Esophagus squamous epithelium (tissue), 5 donors: ENCODE measurements at regions not wholly inside any gene's neighbourhood (a gene's known extent, or its start where the extent isn't known, plus 50 kb on each side); places are given as distances from the start of the nearest gene placed in this dataset.

Experiments used
- DNase-seq: peaks from one replicate; lab custom pipeline; 2025; lab: John Stamatoyannopoulos, UW
- H3K27ac ChIP-seq, 4 donors: fragments of 200-600 bp; sonication (generic); one replicate each; pipeline ENCODE4 v1.5.1; 2016 to 2019; ENCODE audit warnings: mild to moderate bottlenecking in 1 of 4
- H3K27me3 ChIP-seq, 4 donors: fragments of 200-600 bp; sonication (generic); 1 replicate in 3 of 4; 2 replicates in 1 of 4; pipeline versions ENCODE4 v1.5.1 to v1.6.0; 2017 to 2021; ENCODE audit warnings: antibody characterized with exemption in 1 of 4
- H3K36me3 ChIP-seq, 3 donors: fragments of 200-600 bp; sonication (generic); one replicate each; pipeline ENCODE4 v1.5.1; 2016 to 2019
- H3K4me1 ChIP-seq, 3 donors: fragments of 200-600 bp; sonication (generic); one replicate each; pipeline ENCODE4 v1.5.1; 2017 to 2019
- H3K4me3 ChIP-seq, 4 donors: fragments of 200-600 bp; sonication (generic); 1 replicate in 3 of 4; 2 replicates in 1 of 4; pipeline ENCODE4 v1.5.1; 2016 to 2019; ENCODE audit warnings: mild to moderate bottlenecking in 2 of 4, moderate library complexity in 1 of 4
- H3K9me3 ChIP-seq, 3 donors: fragments of 200-600 bp; sonication (generic); one replicate each; pipeline ENCODE4 v1.5.1; 2016 to 2019
- POLR2A ChIP-seq, 4 donors: fragments of 450-650 bp; IDR thresholded peaks; one replicate each; pipeline ENCODE4 v1.6.1; 2017; ENCODE audit warnings: antibody characterized with exemption in 4 of 4, mild to moderate bottlenecking in 4 of 4, moderate library complexity in 3 of 4
- WGBS, 2 donors: methylation state at CpG; one replicate each; pipeline ENCODE4 v1.1.5; 2018; 5-methylcytosine and 5-hydroxymethylcytosine counted together
- intact Hi-C: fragments of 100-400 bp; cut with DNase I; formaldehyde crosslinking; loops from one replicate; pipeline ENCODE4 v1.15.0; 2022
- TF ChIP-seq, protein P1 (sequence below), 6 experiments: fragments of 450-650 bp in 4 of 6; fragments of 200-600 bp in 2 of 6; sonication (generic) in 2 of 6; IDR thresholded peaks; one replicate each; pipeline ENCODE4 v1.5.1; 2016 to 2019; ENCODE audit warnings: antibody characterized with exemption in 6 of 6, mild to moderate bottlenecking in 4 of 6, moderate library complexity in 4 of 6
- donor health status: DM: yes; HTN: yes; CAD: no.

DNA sequence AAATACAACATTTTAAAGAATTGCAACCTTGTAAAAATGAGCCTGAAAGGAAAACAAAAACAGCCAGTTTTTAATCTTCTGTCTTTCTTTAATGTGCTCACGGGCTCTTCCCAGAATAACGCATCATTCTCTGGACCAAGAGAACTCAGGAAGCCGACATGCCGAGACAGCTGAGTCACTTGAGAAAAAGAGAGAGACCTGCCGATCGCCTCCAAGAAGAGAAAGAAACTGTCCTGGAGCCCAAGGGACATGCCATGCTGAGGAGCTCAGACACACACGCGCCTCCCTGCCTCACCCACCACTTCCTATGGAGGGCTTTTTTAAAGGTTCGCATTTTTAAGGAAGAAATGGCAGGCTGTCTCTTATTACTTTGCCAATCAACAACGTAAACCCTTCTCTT lies 176.4 kb downstream of the ZNF281 start:
- Histone ChIP-seq H3K9me3 (no peaks in the 10 kb centered on the region), H3K4me1 (no peaks in the 10 kb centered on the region), H3K27me3 (peaks cover 0 to 20% (median 0%) of the 10 kb centered on the region in 4 donors), H3K27ac (peak overlapping the region in 1 of 4 donors; percentile 14), H3K36me3 (no peaks in the 10 kb centered on the region), H3K4me3 (no peak overlapping the region)
- no peak for DNase-seq
- intact Hi-C loops, result no loop called here
- WGBS, 2 donors, result 51 to 75% methylated on average over 10 of the region's 10 CpGs
- TF ChIP-seq, protein P1, sequence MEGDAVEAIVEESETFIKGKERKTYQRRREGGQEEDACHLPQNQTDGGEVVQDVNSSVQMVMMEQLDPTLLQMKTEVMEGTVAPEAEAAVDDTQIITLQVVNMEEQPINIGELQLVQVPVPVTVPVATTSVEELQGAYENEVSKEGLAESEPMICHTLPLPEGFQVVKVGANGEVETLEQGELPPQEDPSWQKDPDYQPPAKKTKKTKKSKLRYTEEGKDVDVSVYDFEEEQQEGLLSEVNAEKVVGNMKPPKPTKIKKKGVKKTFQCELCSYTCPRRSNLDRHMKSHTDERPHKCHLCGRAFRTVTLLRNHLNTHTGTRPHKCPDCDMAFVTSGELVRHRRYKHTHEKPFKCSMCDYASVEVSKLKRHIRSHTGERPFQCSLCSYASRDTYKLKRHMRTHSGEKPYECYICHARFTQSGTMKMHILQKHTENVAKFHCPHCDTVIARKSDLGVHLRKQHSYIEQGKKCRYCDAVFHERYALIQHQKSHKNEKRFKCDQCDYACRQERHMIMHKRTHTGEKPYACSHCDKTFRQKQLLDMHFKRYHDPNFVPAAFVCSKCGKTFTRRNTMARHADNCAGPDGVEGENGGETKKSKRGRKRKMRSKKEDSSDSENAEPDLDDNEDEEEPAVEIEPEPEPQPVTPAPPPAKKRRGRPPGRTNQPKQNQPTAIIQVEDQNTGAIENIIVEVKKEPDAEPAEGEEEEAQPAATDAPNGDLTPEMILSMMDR (IDR thresholded peaks at IDR 0.05), result no peak
- no peak for TF ChIP-seq POLR2A (IDR thresholded peaks at IDR 0.05)

DNA sequence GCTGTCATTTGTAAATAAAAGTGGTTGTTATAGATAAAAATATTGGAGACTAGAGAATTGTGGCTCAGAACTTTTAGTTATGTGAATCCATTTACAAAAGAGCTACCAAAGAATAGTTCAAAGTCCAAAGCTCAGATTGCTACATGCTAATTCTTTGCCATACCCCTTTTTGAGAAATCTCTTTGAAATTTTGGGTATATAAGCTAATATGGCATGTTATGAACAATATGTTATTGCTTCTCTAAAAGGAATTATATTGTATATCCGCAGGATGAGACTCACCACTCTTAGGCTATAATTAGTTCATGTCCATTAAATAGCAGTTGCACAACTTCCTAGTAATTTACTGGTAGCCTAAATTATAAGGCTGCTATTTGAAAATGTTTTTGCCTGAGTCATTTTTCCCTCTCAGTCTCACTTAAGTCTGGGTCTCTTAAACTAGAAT lies 178.0 kb downstream of the ZNF281 start:
- peaks cover 0 to 6% (median 0%) of the 10 kb centered on the region in 3 donors for H3K4me1 ChIP-seq
- no peak for DNase-seq
- H3K36me3 ChIP-seq, result no peaks in the 10 kb centered on the region
- TF ChIP-seq POLR2A (IDR thresholded peaks at IDR 0.05), result no peak
- TF ChIP-seq, protein P1 (IDR thresholded peaks at IDR 0.05), result no peak
- peaks cover 0 to 12% (median 0%) of the 10 kb centered on the region in 4 donors for H3K27me3 ChIP-seq
- no peak overlapping the region for H3K4me3 ChIP-seq
- no peaks in the 10 kb centered on the region for H3K9me3 ChIP-seq
- intact Hi-C loops, result no loop called here
- WGBS, 2 donors, result 45 to 58% methylated on average over 1 of the region's 1 CpG
- peak overlapping the region in 1 of 4 donors; percentile 39 for H3K27ac ChIP-seq

DNA sequence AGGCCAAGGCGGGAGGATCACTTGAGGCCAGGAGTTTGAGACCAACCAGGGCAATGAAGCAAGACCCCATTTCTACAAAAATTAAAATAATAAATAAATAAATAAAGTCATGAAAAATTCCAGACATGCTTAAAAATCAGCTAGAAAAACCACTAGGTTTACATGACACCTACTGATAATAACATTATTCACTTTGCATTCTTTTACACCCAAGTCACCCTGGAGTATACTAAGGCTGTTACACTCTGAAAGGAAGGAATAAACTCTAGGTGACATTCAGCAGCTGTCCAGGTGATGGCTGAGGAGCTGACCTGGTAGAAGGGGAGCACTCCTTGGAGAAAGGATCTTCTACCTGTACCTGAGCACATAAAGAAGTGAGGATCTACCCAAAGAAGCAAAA lies 179.2 kb downstream of the ZNF281 start:
- Histone ChIP-seq H3K9me3 (no peaks in the 10 kb centered on the region), H3K4me3 (no peak overlapping the region), H3K27me3 (peaks cover 0 to 18% (median 0%) of the 10 kb centered on the region in 4 donors), H3K36me3 (no peaks in the 10 kb centered on the region), H3K4me1 (peaks cover 0 to 14% (median 0%) of the 10 kb centered on the region in 3 donors), H3K27ac (no peak overlapping the region)
- WGBS, 2 donors, result 93 to 100% methylated on average over 1 of the region's 1 CpG
- intact Hi-C loops, result no loop called here
- no peak for DNase-seq
- TF ChIP-seq POLR2A (IDR thresholded peaks at IDR 0.05), result no peak
- TF ChIP-seq, protein P1 (IDR thresholded peaks at IDR 0.05), result no peak

DNA sequence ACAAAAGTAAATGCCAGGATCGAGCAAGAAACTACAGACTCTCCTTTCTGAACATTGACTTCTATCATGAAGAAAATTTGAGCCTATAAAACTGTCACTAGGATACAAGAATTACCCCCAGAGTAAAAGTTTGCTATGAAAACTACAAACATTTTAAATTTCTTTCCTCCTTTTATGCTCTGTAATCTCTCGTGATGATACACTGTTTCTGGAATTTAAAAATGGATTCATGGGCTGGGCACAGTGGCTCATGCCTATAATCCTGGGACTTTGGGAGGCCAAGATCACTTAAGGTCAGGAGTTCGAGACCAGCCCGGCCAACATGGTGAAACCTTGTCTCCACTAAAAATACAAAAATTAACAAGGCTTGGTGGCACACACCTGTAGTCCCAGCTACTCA lies 181.3 kb downstream of the ZNF281 start:
- intact Hi-C loops, result no loop called here
- H3K27me3 ChIP-seq, result peaks cover 0 to 27% (median 0%) of the 10 kb centered on the region in 4 donors
- H3K27ac ChIP-seq, result no peak overlapping the region
- H3K4me3 ChIP-seq, result no peak overlapping the region
- TF ChIP-seq, protein P1 (IDR thresholded peaks at IDR 0.05), result no peak
- TF ChIP-seq POLR2A (IDR thresholded peaks at IDR 0.05), result no peak
- H3K4me1 ChIP-seq, result peaks cover 0 to 14% (median 0%) of the 10 kb centered on the region in 3 donors
- WGBS, 2 donors, result 69 to 84% methylated on average over 4 of the region's 4 CpGs
- no peaks in the 10 kb centered on the region for H3K9me3 ChIP-seq
- DNase-seq, result no peak
- no peaks in the 10 kb centered on the region for H3K36me3 ChIP-seq

DNA sequence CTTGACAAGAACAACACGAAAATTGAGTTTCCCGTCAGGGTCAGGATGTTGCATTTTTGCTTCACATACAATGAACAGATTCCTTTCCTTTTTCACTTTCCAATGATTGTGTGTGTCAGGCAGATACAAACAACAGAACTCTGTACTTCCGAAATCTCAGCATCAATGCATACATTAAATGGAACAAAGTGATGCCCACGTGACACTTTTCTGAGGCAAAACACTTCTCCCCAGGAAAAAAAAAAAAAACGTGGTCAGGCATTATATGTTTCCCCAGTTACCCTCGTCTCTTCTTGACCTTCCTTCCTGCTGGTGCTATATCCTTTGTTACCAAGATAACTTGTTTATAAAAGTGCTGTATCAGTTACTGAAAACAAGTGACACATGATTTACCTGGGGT lies 181.8 kb downstream of the ZNF281 start:
- peaks cover 0 to 24% (median 0%) of the 10 kb centered on the region in 4 donors for H3K27me3 ChIP-seq
- H3K9me3 ChIP-seq, result no peaks in the 10 kb centered on the region
- no peak overlapping the region for H3K27ac ChIP-seq
- TF ChIP-seq, protein P1 (IDR thresholded peaks at IDR 0.05), result no peak
- no peak for TF ChIP-seq POLR2A (IDR thresholded peaks at IDR 0.05)
- H3K4me3 ChIP-seq, result no peak overlapping the region
- H3K4me1 ChIP-seq, result peaks cover 0 to 14% (median 0%) of the 10 kb centered on the region in 3 donors
- DNase-seq, result no peak
- WGBS, 2 donors, result 43 to 59% methylated on average over 6 of the region's 6 CpGs
- intact Hi-C loops, result no loop called here
- no peaks in the 10 kb centered on the region for H3K36me3 ChIP-seq
